Esophagus squamous epithelium (tissue), 4 donors: ENCODE measurements at regions not wholly inside any gene's neighbourhood (a gene's known extent, or its start where the extent isn't known, plus 50 kb on each side); places are given as distances from the start of the nearest gene placed in this dataset.

Source experiments
- POLR2A ChIP-seq, 4 donors: fragments of 450-650 bp; IDR thresholded peaks; one replicate each; pipeline ENCODE4 v1.6.1; 2017; ENCODE audit warnings: antibody characterized with exemption in 4 of 4, mild to moderate bottlenecking in 4 of 4, moderate library complexity in 3 of 4
- TF ChIP-seq, protein P1 (sequence below), 6 experiments: fragments of 450-650 bp in 4 of 6; fragments of 200-600 bp in 2 of 6; sonication (generic) in 2 of 6; IDR thresholded peaks; one replicate each; pipeline ENCODE4 v1.5.1; 2016 to 2019; ENCODE audit warnings: antibody characterized with exemption in 6 of 6, mild to moderate bottlenecking in 4 of 6, moderate library complexity in 4 of 6

DNA sequence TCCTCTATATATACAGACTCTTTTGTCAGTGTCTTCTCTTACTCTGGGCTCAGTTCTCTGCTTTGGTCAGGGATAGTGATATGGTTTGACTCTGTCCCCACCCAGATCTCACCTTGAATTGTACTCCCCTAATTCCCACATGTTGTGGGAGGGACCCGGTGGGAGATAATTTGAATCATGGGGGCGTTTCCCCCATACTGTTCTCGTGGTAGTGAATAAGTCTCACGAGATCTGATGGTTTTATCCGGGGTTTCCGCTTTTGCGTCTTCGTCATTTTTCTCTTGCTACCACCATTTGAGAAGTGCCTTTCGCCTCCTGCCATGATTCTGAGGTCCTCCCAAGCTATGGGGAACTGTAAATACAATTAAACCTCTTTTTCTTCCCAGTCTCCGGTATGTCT lies 144.4 kb downstream of the GLUD2 start:
- TF ChIP-seq POLR2A (IDR thresholded peaks at IDR 0.05), result no peak
- TF ChIP-seq, protein P1, sequence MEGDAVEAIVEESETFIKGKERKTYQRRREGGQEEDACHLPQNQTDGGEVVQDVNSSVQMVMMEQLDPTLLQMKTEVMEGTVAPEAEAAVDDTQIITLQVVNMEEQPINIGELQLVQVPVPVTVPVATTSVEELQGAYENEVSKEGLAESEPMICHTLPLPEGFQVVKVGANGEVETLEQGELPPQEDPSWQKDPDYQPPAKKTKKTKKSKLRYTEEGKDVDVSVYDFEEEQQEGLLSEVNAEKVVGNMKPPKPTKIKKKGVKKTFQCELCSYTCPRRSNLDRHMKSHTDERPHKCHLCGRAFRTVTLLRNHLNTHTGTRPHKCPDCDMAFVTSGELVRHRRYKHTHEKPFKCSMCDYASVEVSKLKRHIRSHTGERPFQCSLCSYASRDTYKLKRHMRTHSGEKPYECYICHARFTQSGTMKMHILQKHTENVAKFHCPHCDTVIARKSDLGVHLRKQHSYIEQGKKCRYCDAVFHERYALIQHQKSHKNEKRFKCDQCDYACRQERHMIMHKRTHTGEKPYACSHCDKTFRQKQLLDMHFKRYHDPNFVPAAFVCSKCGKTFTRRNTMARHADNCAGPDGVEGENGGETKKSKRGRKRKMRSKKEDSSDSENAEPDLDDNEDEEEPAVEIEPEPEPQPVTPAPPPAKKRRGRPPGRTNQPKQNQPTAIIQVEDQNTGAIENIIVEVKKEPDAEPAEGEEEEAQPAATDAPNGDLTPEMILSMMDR (IDR thresholded peaks at IDR 0.05), result no peak
